Mesenteric fat pad (tissue), 1 donor: ENCODE measurements at regions not wholly inside any gene's neighbourhood (a gene's known extent, or its start where the extent isn't known, plus 50 kb on each side); places are given as distances from the start of the nearest gene placed in this dataset.

ENCODE experiments used
- DNase-seq: peaks from one replicate; pipeline ENCODE4 v3.0.0-alpha.2; 2020; ENCODE audit warnings: low spot score
- donor health status: DM: yes; HTN: yes; CAD: no.

- no peak for DNase-seq
Measured at GRCh38 chr13:111636271-111636670, 315.8 kb downstream of the TEX29 start.

DNA sequence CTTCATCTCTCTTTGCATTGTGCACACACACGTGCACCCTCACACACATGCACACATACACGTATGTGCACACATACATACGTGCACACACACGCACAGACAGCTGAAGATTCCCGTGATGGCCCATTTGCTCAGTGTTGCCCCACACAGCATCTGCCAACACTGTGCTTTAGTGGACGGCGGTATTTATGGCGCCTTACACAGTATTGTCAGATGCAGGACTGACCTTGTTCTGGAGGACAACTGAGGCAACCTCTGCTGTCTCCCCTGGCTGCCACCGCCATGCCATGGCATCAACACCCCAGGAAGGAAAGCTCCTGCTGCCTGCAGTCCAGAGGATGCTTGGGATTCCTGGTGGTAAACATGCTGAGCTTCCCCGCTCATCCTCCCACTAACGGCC, 316.4 kb downstream of the TEX29 start:
- DNase-seq, result peak; percentile 57

DNA sequence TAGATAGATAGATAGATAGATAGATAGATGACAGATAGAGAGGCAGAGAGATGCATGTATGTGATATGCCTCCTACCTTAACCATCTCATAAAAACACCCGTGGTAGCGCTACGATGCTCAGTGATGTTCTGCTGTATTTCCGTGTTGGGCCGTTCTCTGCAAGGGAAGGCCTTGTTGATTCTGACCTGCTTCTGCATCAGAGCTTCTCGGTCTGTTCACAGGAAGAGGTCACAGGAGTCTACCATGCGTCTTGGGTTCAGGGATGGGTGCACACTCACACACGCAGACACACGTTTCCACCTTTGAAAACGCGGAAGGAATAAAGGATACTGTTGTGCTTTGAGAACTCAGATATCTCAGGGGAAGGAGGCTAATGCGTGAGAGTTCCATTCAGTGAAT, 316.9 kb downstream of the TEX29 start:
- no peak for DNase-seq

GRCh38 chr13:111638233-111638632, 317.8 kb downstream of the TEX29 start:
- DNase-seq, result no peak

- peak; percentile 69 for DNase-seq
Measured at GRCh38 chr13:111639196-111639705, 318.8 kb downstream of the TEX29 start.

- peak; percentile 55 for DNase-seq
Measured at GRCh38 chr13:111640006-111640405, 319.6 kb downstream of the TEX29 start.

GRCh38 chr13:111640476-111640875, 320.0 kb downstream of the TEX29 start:
- DNase-seq, result peak; percentile 82

DNA sequence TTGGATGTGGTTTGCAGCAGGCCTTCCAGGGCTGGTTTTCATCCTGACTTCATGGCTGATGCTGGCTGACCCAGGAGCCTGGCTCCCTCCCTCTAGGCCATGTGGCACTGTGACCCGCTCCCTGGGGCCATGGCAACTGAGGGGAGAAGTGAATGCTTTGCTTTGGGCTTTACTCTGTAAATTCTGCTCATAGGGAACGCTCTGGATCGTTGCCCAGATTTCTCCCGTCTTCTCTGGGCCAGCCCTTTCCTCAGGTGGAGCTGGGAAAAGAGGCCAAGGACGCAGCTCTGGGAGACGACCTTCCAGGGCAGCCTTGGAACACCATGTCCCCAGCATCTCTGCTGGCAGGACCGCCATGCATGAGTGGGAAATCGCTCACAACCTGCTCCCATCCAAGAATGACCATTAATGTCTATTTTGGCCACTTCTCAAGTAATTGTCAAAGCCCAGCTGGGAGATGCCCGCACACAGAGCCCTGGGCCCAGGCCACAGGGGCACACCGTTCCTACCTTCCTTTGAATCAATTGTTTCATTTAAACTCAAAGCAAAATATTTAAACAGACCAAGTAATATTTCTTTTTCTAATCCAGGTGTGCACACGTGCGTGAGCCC, 321.8 kb downstream of the TEX29 start:
- DNase-seq, result peak; percentile 59

DNA sequence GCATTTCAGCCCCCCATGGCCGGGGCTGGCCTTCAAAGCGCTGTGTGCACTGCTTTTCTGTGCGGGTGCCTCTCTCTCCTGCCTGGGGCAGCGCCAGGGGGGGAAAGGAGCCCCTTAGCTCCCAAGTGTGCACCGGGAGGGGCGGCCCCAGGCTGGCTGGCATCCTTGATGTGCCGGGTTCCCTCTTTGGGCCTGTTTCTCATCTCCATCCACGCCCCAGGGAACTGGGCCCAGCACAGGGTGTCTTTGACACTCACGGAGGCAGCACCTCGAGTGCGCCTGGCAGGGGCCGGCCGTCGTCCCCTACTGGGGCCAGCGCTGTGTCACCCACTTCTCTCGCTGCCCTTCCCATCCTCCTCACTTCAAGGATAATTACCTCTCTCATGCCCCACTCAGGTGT, 324.3 kb downstream of the TEX29 start:
- DNase-seq, result no peak

GRCh38 chr13:111645198-111645597, 324.8 kb downstream of the TEX29 start:
- no peak for DNase-seq

- no peak for DNase-seq
Measured at GRCh38 chr13:111645598-111646455, 325.4 kb downstream of the TEX29 start.

GRCh38 chr13:111646456-111646855, 326.0 kb downstream of the TEX29 start:
- DNase-seq, result no peak

DNA sequence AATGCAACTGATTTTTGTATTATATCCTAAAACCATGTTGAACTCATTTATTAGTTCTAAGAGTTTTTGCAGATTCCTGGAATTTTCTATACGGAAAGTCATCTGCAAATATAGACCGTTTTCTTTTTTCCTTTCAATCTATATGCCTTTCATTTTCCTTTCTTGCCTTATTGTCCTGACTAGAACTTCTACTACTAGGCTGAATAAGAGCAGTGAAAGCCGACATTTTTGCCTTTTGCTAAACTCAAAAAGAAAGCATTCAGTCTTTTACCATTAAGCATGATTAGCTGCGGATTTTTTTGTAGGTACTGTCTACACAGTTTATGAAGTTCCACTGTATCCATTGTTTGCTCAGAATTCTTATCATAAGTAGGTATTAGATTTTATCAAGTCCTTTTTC, 328.4 kb downstream of the TEX29 start:
- no peak for DNase-seq

GRCh38 chr13:111650626-111651025, 330.2 kb downstream of the TEX29 start:
- DNase-seq, result no peak

DNA sequence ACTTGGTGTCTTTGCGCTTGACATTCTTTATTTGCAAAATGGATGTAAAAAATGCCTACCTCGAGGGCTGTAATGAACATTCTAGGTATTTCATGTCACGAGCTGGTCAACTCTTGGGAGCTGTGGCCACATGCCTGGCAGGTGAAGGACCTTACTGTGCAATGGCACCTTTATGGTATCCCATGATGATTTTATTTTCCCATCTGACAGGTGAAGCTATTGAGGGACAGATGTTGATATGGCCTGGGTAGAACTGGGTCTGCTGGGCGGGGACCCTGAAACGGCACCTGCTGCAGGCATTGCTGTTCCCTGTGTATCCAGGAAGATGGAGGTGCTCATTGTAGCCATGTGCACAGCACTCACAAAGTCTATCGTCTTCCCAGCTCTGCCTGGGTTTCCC, 332.2 kb downstream of the TEX29 start:
- no peak for DNase-seq

DNA sequence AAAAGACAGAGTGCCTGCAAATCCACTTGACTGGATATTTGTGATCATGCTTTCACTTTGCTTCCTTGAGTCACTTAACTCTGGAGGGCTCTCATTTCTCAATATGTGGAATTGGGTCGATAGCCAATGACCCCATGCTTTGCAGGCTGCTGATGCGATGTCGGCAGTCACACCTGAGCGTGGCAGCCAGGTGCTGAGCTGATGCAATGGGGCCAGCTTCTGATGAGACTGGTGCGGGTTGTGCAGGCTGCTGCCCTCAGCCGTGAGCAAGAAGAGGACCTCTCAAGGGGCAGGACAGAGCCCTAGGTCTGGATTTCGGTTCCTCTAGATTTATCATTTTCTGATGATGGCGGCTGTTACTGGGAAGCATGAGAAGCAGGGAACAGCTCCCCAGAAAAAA, 334.1 kb downstream of the TEX29 start:
- DNase-seq, result no peak

DNA sequence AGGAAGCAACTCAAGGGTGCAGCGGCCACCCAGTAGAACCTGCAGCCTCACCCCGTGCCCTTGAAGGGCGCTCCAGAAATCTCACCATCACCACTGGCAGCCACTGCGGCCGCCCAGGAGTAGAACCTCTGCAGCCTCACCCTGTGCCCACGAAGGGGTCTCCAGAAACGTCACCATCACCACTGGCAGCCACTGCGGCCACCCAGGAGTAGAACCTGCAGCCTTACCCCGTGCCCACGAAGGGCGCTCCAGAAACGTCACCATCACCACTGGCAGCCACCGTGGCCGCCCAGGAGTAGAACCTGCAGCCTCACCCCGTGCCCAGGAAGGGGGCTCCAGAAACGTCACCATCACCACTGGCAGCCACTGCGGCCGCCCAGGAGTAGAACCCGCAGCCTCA, 336.0 kb downstream of the TEX29 start:
- no peak for DNase-seq

DNA sequence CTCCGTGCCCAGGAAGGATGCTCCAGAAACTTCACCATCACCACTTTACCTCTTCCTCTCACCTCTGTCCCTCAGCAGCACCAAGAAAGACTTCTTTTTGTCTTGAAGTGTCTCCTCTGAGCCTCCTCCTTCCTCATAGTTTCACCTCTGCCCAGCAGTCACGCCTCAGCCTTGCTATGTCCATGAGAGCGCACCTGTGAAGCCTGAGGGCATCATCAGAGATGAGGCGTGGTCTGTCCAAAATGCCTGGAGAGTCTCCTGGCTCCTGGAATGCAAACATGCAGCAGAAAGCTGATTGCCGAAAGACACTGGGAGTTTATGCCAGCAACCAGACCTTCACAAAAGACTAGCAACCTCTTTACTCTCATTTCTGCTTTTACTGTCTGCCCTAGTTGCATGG, 336.6 kb downstream of the TEX29 start:
- DNase-seq, result no peak

GRCh38 chr13:111658145-111659100, 338.0 kb downstream of the TEX29 start:
- DNase-seq, result no peak

GRCh38 chr13:111659219-111659775, 338.9 kb downstream of the TEX29 start:
- DNase-seq, result peak; percentile 49

GRCh38 chr13:111659842-111660241, 339.4 kb downstream of the TEX29 start:
- DNase-seq, result no peak
